DMS 273 treated with DMSO at 0.1 percent for 48 hours (cell line): ENCODE measurements at regions not wholly inside any gene's neighbourhood (a gene's known extent, or its start where the extent isn't known, plus 50 kb on each side); places are given as distances from the start of the nearest gene placed in this dataset.
"Not testable (repeated sequence)": the region's sequence is repeated elsewhere in the genome, so short reads cannot be mapped to it uniquely, and the experiment has no call there.

Experiments used
- DNase-seq: peaks from one replicate; lab custom pipeline; 2025; lab: John Stamatoyannopoulos, UW

DNA sequence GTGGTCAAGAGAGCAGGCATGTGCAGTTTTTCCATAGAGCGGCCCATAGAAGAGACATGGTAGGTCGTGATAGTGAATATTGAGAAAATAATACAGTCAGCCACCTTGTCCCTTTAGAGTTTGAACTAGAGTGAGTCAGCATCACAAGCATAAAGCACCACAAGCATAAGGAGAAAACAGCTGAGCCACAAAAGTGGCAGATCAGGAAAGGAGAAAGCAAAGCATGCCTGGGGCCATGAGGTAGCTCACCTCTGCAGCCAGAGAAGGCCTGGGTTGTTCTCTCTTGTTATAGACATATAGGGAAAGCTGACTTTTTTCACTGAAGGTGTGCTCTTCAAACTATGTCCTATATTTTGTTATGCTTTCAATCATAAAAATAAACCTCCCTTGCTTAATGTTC, 879.0 kb downstream of the DSC3 start:
- no peak for DNase-seq

GRCh38 chr18:30160124-30160523, 882.4 kb downstream of the DSC3 start:
- DNase-seq: no peak

GRCh38 chr18:30150586-30151250, 891.8 kb downstream of the DSC3 start:
- no peak for DNase-seq

DNA sequence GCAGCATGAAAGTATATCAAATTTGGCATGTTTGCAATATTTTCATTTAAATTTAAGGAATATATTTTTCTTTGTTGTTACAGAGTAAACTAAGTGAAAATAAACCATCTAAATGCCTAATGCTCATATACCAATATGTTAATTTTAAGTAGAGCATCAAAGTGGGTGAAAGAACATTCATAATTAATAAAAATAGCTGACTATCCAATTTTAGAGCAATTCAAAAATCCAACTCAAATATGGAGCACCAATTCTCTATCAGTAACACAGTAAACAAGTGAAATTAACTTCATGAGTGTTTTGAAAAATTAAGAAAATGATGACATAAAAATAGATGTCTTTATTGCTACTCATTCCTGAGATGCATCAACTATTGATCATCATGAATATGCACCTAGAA, 893.0 kb downstream of the DSC3 start:
- no peak for DNase-seq

GRCh38 chr18:30142870-30143269, 899.7 kb downstream of the DSC3 start:
- DNase-seq: no peak

DNA sequence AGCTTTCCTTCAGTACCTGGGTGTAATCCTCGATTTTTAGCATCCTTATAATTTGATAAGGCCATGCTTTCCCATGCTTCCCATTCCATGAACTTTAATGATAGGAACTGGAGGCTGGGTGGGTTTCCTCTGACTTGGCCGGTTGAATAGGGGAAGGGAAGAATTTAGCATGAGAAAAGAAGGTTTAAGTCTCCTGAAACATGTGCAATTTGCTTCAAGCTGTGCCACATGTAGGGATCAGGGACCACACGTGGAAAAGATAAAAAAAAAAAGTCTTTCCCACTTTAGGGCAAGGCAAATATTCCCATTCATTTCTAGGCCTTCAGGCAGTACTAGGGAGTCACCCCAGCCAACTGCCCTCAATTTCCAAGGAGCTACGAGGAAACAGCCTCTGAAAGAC, 900.3 kb downstream of the DSC3 start:
- DNase-seq: no peak

DNA sequence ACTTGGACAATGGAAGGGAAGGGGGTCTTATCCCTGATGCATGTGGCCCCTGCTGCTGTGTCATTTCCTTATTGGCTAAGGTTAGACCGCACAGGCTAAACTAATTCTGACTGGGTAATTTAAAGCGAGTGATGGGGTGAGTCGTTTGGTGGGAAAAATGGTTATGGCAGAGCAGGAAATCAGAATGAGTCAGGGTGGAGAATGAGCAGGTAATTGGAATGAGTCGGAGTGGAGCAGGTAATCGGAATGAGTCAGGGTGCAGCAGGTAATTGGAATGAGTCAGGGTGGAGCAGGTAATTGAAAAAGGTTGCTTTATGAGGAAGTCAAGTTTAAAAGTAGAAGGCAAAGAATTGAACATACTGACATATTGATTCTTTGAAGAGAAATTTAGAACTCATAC, 901.0 kb downstream of the DSC3 start:
- DNase-seq: not testable (repeated sequence)

DNA sequence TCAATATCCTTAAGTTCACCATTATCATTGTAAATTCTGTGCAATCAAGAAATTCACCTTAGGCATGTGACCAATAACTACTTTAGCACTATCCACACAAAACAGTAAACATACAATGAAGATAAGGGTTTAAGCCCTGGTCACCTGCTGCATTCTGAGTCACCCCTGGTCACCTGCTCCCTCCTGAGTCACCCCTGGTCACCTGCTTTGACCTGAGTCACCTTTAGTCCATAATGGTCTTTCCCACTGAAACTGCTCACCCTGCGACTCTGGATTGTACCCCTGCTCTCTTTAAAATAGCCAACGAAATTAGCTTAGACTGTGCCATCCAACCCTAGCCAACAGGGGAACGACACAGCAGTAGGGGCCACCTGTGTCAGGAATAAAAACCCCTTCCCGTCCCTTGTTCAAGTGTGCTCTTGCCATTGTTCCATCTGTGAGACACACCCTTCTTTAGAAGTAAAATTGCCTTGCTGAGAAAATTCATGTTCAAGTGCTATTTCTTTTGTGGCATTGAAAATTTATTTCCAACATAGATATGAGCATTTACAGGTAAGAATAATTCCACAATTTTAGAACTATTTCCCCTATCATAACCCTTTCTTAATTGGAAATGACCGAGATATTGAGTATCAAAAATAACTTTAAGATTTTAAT, 902.8 kb downstream of the DSC3 start:
- DNase-seq: no peak

DNA sequence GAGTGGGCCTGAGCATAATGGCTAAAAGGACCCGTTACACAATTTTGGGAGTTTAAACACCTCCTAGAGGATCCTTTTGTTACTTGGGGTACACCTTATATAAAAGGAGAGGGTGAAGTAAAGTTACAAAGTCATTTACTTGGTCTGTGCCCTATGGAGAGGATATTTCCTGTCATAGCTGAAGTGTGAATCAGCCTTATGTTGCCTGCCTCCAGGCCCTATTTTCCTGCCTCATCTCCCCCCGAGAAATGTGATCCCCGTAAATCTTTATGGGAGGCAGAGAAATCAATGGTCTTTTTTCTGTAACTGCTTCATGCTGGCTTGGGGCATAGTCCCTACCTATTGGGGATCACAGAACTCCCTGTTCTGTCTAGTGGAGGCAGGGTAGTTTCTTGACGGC, 906.6 kb downstream of the DSC3 start:
- DNase-seq: no peak

- DNase-seq: no peak
Measured at GRCh38 chr18:30134020-30134419, 908.5 kb downstream of the DSC3 start.

DNA sequence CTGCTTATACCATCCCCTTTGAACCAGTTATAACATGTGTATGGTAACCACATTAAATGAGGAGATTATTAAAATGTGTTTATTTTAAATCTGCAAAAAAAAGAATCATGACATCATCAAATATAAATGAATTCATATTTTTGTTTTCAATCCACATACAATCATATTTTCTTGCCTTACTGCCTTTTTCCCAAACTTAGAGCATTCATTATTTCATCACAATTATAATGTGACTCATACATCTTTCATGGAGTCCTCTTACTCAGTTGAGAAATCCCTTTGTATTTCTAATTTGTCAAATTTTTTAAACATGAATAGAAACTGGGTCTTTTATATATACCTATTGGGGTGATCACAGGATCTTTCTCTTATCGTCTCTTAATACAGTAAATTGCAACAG, 909.6 kb downstream of the DSC3 start:
- no peak for DNase-seq

DNA sequence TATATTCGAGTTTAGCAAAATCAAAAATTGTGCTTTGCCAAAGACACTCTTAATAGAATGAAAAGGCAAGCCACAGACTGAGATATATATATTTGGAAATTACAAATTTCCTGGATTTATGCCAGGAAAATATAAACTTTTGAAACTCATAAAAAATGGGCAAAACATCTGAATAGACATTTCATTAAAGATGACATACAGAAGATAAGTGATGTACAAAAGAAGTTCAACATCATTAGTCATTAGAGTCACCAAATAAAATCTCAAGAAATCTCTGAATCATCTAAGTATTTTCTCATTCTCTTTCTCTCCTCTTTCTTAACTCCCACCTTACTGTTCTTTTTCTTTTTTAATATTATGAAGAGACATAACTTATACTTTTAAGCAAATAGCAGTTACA, 921.1 kb downstream of the DSC3 start:
- no peak for DNase-seq

DNA sequence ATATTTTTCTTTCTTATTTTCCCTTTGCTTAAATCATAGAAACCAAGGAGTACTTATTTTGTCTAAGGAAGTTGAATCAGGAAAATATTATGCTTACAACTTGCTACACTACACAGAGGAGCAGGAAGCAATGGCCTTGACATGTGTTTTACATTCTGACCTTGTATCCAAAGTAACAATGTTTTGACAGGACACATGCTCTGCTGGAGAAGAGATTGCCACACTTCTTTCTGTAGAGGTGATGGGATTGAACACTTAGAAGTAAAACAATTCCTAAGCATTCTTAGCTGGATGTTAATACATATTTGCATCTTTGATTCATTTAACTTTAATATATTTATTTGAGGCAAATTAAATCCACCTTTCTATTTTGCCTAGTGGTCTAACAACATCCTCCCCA, 929.1 kb downstream of the DSC3 start:
- DNase-seq: no peak

- DNase-seq: no peak
Measured at GRCh38 chr18:30106356-30106755, 936.2 kb downstream of the DSC3 start.

- no peak for DNase-seq
Measured at GRCh38 chr18:30103881-30104280, 938.7 kb downstream of the DSC3 start.

GRCh38 chr18:30096796-30097195, 945.7 kb downstream of the DSC3 start:
- no peak for DNase-seq

- DNase-seq: no peak
Measured at GRCh38 chr18:30094556-30094955, 948.0 kb downstream of the DSC3 start.

GRCh38 chr18:30093376-30093775, 949.2 kb downstream of the DSC3 start:
- DNase-seq: no peak

GRCh38 chr18:30088238-30089015, 954.1 kb downstream of the DSC3 start:
- DNase-seq: no peak

- DNase-seq: no peak
Measured at GRCh38 chr18:30086351-30086750, 956.2 kb downstream of the DSC3 start.

GRCh38 chr18:30081122-30081521, 961.4 kb downstream of the DSC3 start:
- no peak for DNase-seq

GRCh38 chr18:30072609-30073385, 969.7 kb downstream of the DSC3 start:
- no peak for DNase-seq
